A549 (cell line): ENCODE measurements at regions not wholly inside any gene's neighbourhood (a gene's known extent, or its start where the extent isn't known, plus 50 kb on each side); places are given as distances from the start of the nearest gene placed in this dataset.

Source experiments
- CHD2 ChIP-seq: fragments of 150-350 bp; IDR thresholded peaks from 2 replicates; pipeline ENCODE4 v1.6.1; 2014; ENCODE audit warnings: low read length; ENCODE audit not compliant: partially characterized antibody
- CTCF ChIP-seq: fragments of >200 bp; sonication (Bioruptor Twin); formaldehyde crosslinking; IDR thresholded peaks from 3 replicates; pipeline ENCODE4 v1.5.1; 2016
- EP300 ChIP-seq, 2 experiments: fragments of >200 bp; sonication (Bioruptor Twin); formaldehyde crosslinking; IDR thresholded peaks; 2 replicates in 1 of 2; 3 replicates in 1 of 2; pipeline ENCODE4 v1.6.1; 2016 to 2017
- MAZ ChIP-seq: fragments of 150-350 bp; IDR thresholded peaks from 2 replicates; pipeline ENCODE4 v1.6.1; 2014; ENCODE audit warnings: antibody characterized with exemption, low read depth, low read length, borderline replicate concordance
- POLR2A ChIP-seq: IDR thresholded peaks from 2 replicates; pipeline ENCODE4 v1.6.1; 2012; ENCODE audit warnings: mild to moderate bottlenecking, low read length
- RAD21 ChIP-seq, 2 experiments: fragments of >200 bp in 1 of 2; sonication (Bioruptor Twin) in 1 of 2; formaldehyde crosslinking in 1 of 2; IDR thresholded peaks in 1 of 2; conservative IDR thresholded peaks in 1 of 2; 2 replicates in 1 of 2; 3 replicates in 1 of 2; pipeline ENCODE4 v1.6.1; 2012 to 2018; ENCODE audit warnings: inconsistent platforms in 1 of 2

- no peak for TF ChIP-seq CTCF
- no peak for TF ChIP-seq EP300 (IDR thresholded peaks at IDR 0.05)
- TF ChIP-seq POLR2A = no peak
- TF ChIP-seq MAZ = no peak
- TF ChIP-seq CHD2 = no peak
- TF ChIP-seq RAD21 (conservative IDR thresholded peaks at IDR 0.05 in 1 of 2, IDR thresholded peaks at IDR 0.05 in 1 of 2) = no peak
Measured at GRCh38 chr3:176692199-176692965, 504.9 kb downstream of the TBL1XR1 start.
